ENCODE measurements at regions not wholly inside any gene's neighbourhood (a gene's known extent, or its start where the extent isn't known, plus 50 kb on each side); places are given as distances from the start of the nearest gene placed in this dataset.

DNA sequence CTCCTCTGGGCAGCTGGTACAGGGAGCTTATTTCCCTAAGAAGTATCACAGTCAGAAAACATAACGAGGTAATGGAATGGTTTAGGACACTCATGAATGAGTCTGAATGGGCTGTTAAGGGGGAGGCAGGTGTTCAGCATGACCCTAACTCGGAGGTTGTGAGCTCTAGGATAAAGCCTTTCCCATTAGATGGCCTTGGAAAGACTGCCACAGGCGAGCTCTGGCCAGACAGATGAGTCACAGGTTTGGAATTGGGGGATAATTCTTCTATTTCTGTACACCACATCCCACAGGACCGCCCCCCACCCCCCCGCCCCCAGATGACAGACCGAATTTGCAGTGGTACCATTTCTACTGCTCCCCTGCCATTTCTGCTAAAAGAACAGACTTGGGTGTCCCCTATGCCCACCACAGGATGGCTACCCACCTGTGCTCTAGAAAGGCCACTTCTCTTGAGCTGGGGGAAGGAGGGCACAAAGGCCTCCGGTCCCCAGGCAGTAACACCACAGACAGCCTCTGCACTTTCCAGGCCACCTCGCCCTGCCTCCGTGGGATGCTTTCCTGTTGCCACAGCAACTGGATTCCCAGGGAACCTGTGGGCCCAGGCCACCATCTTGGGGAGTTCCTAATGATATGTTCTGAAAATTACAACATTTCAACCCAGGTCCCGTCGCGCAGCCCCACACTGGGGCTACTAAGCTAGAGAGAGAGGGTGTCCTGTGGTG is 76.7 kb downstream of the TRIM29 start:
- no peak for DNase-seq

DNA sequence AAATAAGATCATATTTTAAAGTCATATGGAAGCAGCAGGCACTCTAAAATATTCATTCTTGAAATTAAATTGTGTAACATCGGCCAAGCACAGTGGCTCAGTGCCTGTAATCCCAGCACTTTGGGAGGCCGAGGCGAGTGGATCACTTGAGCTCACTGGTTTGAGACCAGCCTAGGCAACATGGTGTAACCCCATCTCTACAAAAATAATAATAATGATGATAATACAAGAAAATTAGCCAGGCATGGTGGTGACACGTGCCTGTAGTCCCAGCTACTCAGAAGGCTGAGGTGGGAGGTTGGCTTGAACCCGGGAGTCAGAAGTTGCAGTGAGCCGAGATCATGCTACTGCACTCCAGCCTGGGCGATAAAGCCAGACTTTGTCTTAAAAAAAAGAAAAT is 77.4 kb downstream of the TRIM29 start:
- no peak for DNase-seq

DNA sequence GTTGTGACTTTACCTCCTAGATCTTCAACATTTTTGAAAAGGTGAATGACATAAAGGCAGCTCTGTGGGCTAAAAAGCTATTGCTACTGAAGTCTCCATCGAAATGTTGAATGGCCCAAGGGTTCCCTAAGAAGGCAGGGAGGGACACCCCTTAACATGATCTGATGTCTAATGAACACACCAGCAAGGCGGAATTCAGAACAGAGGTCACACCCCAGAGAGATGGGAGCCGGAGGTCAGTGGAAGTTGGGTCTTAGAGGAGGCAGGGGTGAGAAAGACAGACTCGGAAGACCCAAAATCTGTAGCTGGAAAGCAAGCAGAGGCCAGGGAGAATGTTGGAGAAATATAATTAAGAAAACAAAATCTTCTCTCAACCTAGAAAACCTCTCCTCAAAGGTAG is 79.0 kb downstream of the TRIM29 start:
- no peak for DNase-seq

DNA sequence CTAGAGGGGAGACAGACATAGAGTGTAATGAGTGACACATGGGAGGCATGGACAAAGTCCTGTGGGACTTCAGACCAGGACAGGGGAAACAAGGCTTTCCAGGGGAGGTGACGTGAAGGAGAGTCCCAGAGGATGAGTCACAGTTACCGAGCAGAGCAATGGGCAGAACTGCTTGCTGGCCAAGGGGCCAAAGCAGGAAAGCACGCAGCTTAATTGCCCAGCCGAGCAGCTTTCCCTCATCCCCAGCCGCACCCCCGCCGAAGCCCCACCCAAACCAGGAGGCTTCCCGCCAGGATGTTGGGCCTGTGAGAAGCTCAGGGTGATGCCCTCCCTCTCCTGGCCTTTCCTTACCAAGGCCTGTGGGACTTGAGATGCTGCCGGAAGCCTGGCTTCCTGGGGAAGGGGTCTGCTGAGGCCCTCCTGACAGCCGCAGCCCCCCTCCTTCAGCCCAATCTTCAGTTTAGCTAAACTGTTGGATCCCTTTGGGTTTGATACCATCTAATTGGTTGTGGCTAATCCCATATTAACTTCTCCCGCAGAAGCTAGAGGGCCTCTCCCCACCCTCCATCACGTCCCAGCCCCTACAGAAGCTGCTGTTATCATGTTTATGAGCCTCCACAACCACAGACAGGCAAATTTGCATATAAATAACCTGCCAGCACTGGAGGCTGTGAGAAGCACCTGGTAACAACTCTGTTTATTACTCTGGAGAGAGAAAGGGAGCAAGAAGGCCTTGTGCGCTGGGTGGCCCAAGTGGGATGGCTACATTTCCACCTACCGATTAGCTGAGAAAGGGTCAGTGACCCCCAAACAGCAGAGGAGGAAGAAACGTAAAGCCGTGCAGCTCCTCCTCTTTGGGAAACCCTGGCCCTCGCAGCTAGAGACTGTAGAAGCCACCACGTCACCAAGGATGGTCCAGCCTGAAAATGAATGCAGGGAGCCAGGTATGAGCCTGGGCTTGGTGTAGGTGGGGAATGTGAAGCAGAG is 80.0 kb downstream of the TRIM29 start:
- no peak for DNase-seq

DNA sequence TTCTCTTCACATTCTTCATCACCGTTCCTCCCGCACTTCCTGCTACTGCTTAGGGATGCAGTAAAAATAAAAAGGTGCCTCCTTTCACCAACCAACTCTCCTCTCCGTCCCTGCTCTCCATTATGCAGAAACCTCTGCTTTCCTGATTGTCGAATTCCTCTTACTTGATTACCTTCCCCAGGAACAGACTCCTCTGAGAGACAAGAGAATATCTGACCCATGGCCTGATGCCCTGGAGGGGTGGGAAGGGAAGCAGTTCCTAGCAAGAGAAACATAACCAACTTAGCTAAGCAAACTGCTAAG is 80.9 kb downstream of the TRIM29 start:
- DNase-seq, result no peak

DNA sequence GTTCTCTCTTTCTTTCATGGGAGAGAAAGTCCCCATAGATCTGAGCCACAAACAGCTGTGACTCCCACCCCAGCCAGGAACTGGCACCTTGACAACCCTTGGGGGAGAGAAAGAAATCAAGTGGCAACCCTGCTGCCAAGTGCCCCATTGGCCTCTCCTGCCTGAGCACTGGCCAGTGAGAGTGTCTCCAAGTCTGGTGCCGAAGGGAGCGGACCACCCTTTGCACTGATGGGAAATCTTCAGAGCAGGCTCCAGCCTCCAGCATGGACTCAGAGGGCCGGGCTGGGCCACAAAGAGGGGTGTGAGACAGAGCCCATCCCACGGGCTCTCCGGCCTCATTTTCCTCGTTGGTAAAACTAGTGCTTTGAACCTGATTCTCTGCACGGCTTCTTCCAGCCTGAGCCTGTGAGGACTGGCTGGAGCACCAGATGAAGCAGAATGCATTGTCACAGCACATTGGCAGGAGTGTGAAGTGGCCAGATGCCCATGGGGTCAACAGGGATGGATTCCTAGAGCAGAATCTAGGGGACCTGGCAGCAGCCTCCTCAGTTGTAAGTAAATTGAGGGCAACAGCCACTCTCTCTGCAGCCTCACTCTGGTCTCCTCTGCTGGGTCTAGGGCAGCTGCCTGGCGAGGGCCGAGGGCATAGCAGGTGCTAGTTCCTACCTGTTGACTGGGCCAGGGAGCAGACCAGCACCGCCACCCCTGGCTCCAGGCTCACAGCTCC is 81.4 kb downstream of the TRIM29 start:
- DNase-seq, result no peak

DNA sequence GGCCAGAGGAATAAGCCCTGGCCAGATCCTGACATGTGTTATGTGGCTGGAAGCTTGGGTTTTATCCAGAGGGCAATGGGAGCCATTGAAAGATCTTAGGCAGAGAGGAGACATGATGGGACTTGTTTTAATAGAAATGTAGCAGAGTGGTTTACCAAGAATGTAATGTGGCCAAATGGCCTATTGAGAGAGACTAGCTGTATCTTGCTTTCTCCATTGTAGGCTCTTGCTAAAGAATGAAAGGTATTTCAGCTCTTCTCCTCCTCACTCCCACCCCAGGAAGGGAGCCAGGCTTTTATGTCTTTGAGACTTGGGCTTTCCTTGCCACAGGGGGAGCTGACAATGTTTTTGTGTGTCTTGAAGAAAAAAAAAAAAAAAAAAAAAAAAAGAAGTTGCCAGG is 82.3 kb downstream of the TRIM29 start:
- no peak for DNase-seq

DNA sequence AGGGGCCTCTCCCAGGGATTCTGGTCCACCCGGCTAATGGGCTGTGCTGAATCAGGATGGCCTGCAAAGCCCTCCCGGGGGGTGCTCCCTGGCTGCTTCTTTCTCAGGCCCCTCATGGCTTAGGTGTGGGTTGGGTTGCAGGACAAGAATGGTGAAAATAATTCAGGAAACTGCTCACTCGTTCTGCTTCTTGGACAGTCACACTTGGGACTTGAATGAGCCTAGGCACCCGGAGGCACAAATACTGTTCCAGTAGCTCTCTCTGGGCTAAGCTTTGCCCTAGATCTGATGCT is 83.2 kb downstream of the TRIM29 start:
- DNase-seq, result no peak

DNA sequence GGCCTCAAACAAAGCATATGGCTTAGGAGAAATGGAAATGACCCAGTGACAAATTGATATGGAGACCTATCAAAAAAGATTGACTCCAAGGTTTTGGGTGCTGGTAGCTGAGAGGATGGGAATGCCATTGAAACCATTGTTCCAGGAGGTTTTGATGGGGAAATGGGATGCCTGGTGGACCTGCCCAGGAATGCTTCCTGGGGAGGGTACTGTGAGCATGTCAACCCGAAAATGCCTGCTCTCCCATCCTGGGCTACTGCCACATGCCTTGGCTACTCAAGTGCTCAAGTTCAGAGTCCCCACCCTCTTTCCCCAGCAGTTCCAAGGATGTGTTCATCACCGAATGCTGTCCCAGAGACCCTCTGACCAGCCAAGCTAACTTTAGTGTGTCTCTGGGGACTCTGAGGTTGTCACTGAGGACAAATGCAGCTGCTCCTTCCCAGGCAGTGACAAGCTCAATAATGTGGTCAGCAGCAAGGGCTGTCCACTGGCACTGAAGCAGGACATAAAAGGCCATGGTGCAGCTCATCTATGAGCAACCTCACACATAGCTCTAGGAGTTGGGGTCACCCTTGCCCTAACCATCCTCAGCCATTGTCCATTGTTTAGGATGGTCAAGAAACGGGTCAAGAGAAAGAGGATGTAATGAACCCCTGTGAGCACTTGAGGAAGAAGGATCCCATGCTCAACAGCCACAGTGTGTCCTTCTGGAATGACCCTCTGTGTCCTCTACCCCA is 83.7 kb downstream of the TRIM29 start:
- DNase-seq, result no peak

DNA sequence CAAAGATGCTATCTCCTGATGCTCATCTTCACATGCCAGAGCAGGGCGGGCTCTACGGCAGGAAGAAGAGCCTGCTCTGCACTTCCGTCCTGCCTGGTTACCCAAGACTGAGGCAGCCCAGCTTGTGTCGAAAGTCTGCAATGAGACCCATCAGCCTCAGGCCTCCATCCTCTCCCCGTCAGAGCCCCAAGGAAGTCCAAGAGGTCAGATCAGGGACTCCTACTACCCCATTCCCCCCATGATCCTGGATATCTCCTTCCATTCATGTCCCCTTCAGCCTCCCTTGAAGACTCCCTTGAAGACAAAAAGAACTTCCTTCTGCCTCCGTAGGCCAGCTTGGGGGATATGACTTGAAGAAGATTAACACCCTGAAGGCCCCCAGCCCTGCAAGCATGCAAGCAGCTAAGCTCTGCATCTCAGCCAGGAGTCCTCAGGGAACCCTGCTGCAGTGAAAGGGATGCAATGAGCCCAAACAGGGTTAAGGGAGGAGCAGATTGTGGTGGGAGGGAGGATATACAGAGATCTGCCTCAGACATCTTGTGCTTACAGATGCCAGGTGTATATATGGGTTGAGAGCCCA is 85.6 kb downstream of the TRIM29 start:
- no peak for DNase-seq

DNA sequence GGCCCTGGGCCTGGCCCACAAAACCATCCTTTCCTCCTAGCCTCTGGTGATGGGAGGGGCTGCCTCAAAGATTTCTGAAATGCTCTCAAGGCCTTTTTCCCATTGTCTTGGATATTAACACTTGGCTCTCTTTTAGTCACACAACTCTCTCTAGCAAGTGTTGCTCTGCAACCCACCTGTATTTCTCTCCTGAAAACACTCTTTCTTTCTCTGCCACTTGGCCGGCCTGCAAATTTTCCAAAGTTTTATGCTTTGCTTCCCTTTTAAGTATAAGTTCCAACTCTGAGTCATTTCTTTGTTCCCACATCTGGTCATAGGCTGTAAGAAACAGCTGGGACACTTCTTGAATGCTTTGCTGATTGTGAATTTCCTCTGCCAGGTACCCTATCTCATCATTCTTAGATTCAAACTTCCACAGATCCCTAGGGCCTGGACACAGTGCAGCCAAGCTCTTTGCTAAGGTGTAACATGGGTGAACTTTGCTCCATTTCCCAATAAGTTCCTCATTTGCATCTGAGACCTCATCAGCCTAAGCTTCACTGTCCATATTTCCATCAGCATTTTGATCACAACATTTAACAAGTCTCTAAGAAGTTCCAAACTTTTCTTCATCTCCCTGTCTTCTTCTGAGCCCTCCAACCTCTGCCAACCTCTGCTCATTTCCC is 93.8 kb downstream of the TRIM29 start:
- DNase-seq, result no peak

DNA sequence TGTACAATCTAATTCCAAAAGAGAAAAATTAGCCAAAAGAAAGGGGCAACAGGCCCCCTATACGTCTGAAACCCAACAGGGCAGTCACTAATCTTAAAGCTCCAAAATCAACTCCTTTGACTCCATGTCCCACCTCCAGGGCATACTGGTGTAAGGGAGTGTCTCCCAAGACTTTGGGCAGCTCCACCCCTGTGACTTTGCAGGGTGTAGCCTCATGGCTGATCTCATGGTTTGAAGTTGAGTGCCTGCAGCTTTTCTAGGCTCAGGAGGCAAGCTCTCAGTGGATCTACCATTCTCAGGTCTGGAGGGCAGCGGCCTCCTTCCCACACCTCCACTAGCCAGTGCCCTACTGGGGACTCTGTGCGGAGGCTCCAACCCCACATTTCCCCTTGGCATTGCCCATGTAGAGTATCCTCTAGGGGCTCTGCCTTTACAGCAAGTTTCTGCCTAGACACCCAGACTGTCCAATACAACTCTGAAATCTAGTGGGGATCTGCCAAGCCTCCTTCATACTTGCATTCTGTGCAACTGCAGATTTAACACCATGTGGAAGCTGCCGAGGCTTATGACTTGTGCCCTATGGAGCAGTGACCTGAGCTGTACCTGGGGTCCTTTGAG is 94.5 kb downstream of the TRIM29 start:
- DNase-seq, result no peak

DNA sequence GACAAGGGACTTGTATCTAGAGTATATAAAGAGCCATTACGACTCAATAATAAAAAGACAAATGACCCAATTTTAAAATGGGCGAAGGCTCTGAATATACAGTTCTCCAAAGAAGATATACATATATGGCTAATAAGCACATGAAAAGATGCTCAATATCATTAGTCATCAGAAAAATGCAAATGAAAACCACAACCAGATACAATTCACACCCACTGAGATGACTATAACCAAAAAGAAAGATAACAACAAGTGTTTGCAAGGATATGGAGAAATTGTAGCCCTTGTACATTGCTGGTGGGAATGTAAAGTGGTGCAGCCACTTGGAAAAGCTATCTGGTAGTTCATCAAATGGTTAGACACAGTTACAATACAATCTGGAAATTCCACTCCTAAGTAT is 96.3 kb downstream of the TRIM29 start:
- DNase-seq, result no peak

DNA sequence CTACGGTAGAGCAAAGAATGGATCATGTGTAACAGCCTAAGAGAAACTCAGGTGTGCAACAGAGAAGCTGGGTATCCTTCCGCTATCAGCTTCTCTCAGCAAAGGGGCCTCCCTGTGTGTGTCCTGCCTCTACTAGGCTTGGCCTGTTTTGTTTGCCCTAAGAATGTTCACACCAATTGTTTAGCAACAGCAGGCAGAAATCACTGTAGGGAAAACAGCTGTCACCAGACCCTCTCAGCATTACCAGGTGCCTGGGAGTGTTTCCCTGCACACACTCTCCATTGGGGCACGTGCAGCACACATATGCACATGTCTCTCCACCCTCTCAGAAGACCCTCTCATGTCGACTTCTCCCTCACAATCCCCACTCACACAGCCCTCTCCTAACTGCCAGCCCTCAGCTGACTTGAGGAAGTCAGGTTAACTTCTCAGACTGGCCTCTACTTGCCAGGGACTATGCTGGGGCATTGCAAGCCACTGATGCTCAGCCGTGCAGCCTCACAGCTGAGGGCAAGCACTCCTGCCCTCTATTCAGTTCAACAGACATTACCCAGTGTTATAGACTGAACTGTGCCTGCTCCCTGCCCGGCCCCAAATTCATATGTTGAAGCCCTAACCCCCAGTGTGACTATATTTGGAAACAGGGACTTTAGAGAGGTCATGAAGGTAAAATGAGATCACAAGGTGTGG is 97.6 kb downstream of the TRIM29 start:
- no peak for DNase-seq

DNA sequence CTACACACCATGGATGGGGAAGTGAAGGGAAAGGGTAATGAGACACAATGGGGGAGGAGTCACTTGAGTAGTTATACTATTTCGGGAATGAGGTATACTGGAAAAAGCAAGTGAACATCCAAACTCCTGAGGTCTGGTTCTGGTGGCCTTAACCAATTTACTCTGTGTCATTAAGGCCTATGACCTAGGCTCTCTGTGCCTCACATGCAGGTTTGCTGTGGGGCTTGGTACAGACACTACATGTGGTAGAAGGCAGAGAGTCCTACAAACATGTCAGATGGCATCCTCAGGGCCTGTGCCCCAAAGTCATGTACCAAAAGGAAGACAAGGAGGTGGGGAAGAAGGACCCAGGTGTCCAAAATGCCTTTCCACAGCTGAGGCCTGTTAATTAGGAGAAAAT is 98.9 kb downstream of the TRIM29 start:
- DNase-seq, result no peak

DNA sequence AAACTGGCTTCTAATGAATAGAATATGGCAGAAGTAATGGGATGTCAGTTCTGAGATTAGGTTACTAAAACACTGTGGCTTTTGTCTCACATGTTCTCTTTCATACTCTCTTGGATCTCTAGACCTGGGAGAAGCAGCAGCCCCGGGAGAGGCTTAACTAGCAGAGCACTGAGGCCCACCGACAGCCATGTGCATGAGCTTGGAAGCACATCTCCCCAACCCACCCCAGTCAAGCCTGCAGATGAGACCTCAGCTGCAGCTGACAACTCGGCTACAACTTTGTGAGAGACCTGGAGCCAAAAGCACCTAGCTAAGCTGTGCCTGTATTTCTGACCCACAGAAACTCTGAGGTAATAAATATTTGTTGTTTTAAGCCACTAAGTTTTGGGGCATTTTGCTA is 100.8 kb downstream of the TRIM29 start:
- DNase-seq, result no peak

DNA sequence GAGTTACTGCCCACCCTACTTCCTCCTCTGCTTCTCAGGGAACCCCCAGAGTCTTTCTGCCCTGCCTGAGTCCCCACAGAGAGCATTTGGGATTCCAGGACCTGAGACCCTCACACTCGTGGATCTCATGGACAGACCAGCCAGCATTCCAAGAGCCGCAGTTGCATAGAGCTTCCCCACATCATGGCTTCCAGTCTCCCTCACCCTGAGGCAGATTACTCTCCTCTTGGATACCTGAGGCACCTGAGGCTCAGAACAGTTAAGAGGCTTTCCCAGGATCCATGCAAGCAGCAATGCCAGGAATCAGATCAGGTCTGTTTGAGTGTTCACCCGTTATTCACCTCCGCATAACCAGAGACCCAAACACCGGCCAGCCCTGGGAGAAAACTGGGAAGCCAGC is 102.2 kb downstream of the TRIM29 start:
- no peak for DNase-seq

DNA sequence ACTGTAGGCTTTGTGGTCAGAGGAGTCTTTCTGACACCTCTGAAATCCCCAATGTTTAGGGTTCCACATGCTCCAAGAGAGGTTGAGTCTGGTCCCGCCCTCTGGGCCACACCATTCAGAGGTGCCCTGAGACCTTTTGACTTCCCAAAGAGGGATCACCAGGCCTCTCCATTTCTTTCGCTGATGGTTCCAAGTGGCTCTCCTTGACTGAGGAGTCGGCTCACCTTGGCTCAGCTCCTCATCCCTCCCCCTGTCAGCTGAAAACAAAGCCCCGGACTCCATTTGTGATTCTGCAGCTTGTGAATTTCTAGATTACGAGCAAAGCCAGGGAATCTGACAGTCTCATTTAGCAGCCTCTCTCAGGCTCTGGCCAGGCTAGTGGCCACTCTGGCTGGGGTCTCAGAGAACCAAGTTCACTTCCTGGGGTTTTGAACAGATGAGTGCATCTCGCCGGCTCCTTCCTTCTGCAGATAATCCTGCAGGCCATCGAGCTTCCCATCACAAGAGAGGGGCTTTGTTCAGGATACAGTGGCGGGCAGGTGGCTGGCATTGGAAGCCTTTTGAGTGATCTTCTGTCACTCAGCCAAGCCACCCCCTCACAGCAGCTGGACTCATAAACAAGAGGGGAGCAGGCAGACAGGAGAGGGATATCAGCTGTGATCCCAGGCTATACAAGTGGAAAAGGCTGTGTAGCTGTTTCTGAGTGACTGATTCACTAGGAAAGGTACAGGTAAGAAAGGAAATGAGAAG is 102.9 kb downstream of the TRIM29 start:
- DNase-seq, result no peak

DNA sequence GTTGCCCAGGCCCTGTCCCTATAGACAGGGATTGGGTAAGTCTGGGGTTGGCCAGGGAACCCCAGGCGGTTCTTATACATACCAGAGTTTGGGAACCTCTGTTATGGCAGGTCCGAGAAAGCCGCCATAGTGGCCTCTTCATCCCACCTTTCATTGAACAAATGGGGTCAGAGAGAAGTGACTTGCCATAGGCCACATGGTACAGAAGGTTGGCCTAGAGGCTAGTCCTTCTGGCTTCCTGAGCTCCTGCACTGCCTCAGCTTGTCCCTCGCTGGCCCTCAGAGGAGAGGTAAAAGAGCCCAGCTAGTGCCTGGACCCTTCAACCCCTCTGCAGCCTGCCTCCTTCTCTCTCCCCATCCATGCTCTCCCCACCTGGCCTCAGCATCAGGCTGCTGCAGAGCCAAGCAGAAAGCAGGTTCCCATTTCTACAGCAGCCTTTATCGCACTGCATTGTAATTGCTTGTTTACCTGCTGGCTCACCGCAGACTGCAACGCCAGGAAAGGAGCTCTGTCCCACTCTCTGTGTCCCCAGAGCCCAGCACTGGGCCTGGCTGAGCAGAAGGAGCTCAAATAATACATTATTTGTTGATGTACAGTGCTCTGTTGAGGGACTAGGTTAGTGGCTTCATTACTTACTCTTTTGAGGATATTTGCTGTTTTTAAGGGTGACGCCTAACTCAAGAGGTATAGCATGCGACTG is 103.6 kb downstream of the TRIM29 start:
- DNase-seq, result no peak

Measured in NCI-H510A (cell line).